ENCODE measurements at regions not wholly inside any gene's neighbourhood (a gene's known extent, or its start where the extent isn't known, plus 50 kb on each side); places are given as distances from the start of the nearest gene placed in this dataset.

- 66% methylated on average over 2 of the region's 2 CpGs for WGBS (ENCODE audit: insufficient coverage, low coverage, low lambda C conversion rate, missing lambda C conversion rate)
- Histone ChIP-seq H3K27ac (no peak overlapping the region), H3K4me1 (no peaks in the 10 kb centered on the region), H3K4me3 (no peak overlapping the region), H3K36me3 (no peaks in the 10 kb centered on the region), H3K27me3 (no peaks in the 10 kb centered on the region), H3K9me3 (no peaks in the 10 kb centered on the region)
- DNase-seq (no peak), ATAC-seq (no peak)
- no peak for TF ChIP-seq CTCF (IDR thresholded peaks at IDR 0.05)
- no peak for TF ChIP-seq POLR2A (IDR thresholded peaks at IDR 0.05)
- intact Hi-C loops (cut with DNase I): no loop called here
Observed at GRCh38 chr21:22231013-22231412, 1232.8 kb downstream of the NCAM2 start.

- TF ChIP-seq CTCF (IDR thresholded peaks at IDR 0.05) (no peak), POLR2A (IDR thresholded peaks at IDR 0.05) (no peak)
- Histone ChIP-seq H3K27ac (no peak overlapping the region), H3K4me3 (no peak overlapping the region), H3K36me3 (no peaks in the 10 kb centered on the region), H3K9me3 (no peaks in the 10 kb centered on the region), H3K4me1 (no peaks in the 10 kb centered on the region), H3K27me3 (no peaks in the 10 kb centered on the region)
- 60% methylated on average over 4 of the region's 4 CpGs for WGBS (ENCODE audit: insufficient coverage, low coverage, low lambda C conversion rate, missing lambda C conversion rate)
- DNase-seq (no peak), ATAC-seq (no peak)
- intact Hi-C loops (cut with DNase I): no loop called here
Observed at GRCh38 chr21:22235866-22236590, 1237.8 kb downstream of the NCAM2 start.

- ATAC-seq (no peak), DNase-seq (no peak)
- no peaks in the 10 kb centered on the region for H3K27me3 ChIP-seq
- 51% methylated on average over 2 of the region's 2 CpGs for WGBS (ENCODE audit: insufficient coverage, low coverage, low lambda C conversion rate, missing lambda C conversion rate)
- H3K4me3 ChIP-seq: no peak overlapping the region
- TF ChIP-seq CTCF (IDR thresholded peaks at IDR 0.05) (no peak), POLR2A (IDR thresholded peaks at IDR 0.05) (no peak)
- H3K27ac ChIP-seq: no peak overlapping the region
- H3K4me1 ChIP-seq: no peaks in the 10 kb centered on the region
- H3K9me3 ChIP-seq: no peaks in the 10 kb centered on the region
- no peaks in the 10 kb centered on the region for H3K36me3 ChIP-seq
- intact Hi-C loops (cut with DNase I): no loop called here
Observed at GRCh38 chr21:22244516-22244915, 1246.3 kb downstream of the NCAM2 start.

- no peak for TF ChIP-seq POLR2A (IDR thresholded peaks at IDR 0.05)
- no peak for TF ChIP-seq CTCF (IDR thresholded peaks at IDR 0.05)
- 58% methylated on average over 3 of the region's 3 CpGs for whole genome bisulfite sequencing (ENCODE audit: insufficient coverage, low coverage, low lambda C conversion rate, missing lambda C conversion rate)
- no peak for ATAC-seq
- H3K4me3 ChIP-seq: no peak overlapping the region
- no peaks in the 10 kb centered on the region for H3K27me3 ChIP-seq
- H3K36me3 ChIP-seq: no peaks in the 10 kb centered on the region
- intact Hi-C loops (cut with DNase I): no loop called here
- no peaks in the 10 kb centered on the region for H3K4me1 ChIP-seq
- no peaks in the 10 kb centered on the region for H3K9me3 ChIP-seq
- no peak for DNase-seq
- no peak overlapping the region for H3K27ac ChIP-seq
Observed at GRCh38 chr21:22250355-22250754, 1252.1 kb downstream of the NCAM2 start.

All from right lobe of liver (tissue), 6 donors.